NCI-H774 (cell line): ENCODE measurements at regions not wholly inside any gene's neighbourhood (a gene's known extent, or its start where the extent isn't known, plus 50 kb on each side); places are given as distances from the start of the nearest gene placed in this dataset.
"Not testable (repeated sequence)": the region's sequence is repeated elsewhere in the genome, so short reads cannot be mapped to it uniquely, and the experiment has no call there.

Experiments
- DNase-seq: peaks from one replicate; lab custom pipeline; 2025; lab: John Stamatoyannopoulos, UW

DNA sequence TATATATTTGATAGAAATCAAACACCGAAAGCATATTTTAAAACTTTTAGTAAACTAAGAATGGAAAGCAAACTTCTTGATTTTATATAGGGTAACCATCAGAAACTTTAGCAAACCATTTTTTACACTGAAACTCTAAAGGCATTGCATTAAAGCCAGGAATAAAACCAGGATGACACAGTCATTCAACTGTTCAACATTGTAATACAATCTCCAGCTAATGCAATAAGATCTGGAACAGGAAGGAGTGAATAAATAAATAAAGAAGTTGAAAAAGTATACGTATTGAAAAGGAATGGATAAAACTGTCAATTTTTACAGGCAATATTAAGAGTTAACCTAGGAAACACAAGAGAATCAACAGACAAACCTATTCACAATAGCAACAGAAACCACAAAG, 181.9 kb upstream of the TTC14 start:
- no peak for DNase-seq

DNA sequence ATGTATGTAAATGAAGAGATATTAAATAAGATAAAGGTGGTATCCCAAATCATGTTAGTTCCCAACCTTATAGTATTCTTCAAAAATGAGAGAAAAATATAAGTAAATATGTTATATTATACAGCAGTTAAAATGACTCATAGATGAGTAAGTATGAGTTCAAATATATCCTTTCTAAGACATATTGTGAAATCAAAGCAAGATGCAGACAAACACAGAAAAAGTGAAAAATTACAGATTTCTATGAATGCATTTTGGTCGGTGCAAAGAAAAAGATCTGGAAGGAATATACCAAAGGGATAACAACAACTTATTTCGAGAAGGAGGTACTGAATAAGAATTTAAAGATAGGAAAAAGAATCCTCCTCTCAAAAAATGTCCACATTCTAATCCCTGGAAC, 181.2 kb upstream of the TTC14 start:
- no peak for DNase-seq

DNA sequence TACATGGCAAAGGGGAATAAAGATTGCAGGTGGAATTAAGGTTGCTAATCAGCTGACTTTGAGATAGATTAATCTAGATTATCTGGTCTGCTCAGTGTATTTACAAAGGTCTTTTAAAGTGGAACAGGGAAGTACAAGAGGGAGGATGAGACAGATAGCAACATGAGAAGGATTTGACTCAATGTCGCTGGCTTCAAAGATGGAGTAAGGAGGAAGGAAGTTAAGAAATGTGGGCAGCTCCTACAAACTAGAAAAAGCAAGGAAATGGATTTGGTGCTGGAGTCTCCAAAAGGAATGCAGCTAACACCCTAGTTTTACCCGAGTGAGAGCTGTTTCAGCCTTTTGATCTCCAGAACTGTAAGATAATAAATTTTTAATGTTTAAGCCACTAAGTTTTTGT, 180.7 kb upstream of the TTC14 start:
- DNase-seq, result no peak

DNA sequence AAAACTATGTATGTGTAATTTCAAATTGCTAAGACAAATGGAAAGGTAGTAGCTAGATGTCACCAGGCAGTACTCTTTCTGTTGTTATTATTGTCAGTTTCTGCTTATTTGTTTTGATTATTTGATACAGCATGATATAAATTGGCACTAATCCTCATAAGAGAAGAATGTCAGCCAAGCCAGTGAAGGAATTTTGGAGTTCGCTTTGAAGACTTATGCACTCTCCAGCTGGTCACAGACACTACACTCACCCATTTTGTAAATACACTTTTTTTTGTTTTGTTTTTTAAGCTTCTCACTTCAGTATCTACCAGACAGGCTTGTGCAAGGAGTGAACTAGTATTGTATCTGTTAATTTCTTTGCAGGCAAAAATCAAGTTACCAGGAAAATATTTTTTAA, 180.2 kb upstream of the TTC14 start:
- no peak for DNase-seq

DNA sequence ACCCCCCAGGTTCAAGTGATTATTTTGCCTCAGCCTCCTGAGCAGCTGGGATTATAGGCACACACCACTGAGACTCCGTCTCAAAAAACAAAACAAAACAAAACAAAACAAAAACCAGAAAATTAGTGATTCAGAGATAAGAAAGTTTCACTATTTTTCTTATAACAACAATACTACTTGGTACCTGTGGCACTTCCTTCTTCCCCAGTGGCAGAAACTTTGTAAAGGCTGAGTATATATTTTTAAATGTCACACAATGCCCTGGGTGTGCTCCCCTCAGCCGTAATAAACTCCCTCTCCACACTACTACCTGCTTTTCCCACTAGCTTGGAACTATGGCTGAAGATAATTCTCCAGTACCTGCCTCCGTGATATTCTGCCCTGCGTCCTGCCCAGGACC, 177.7 kb upstream of the TTC14 start:
- not testable (repeated sequence) for DNase-seq

DNA sequence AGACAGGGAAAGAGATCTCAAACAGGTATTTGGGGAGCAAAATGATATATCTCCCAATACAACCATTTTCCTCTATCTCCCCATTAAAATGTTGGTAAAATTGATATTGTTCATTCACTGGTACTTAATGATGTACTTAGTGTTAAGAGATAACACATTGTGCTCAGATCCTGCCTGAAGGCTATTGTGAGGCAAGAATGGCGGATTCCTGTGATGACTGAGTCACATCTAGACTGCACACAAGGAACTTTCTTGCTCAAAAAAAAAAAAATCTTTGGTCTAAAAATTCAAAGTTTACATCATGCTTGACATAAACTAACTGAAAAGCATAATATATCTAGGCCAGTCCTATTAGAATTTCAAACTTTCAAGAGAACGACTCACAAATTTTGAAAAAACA, 171.1 kb upstream of the TTC14 start:
- no peak for DNase-seq

DNA sequence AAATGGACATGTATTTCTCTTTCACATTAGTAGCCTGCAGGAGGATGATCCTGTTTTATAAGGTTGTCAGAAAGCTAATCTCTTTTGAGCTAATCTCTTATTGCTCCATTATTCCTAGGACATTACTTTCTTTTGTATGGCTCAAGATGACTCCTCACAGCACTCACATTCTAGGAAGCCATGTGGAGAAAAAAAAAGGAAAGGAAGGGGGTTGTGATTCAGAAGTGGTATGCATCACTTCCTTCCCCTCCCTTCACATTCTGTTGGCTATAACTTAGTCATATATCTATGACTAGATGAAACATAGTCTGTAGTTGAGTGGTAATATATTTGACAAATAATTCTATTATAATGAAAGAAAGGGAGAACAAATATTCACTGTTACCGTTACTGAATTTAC, 168.8 kb upstream of the TTC14 start:
- no peak for DNase-seq

DNA sequence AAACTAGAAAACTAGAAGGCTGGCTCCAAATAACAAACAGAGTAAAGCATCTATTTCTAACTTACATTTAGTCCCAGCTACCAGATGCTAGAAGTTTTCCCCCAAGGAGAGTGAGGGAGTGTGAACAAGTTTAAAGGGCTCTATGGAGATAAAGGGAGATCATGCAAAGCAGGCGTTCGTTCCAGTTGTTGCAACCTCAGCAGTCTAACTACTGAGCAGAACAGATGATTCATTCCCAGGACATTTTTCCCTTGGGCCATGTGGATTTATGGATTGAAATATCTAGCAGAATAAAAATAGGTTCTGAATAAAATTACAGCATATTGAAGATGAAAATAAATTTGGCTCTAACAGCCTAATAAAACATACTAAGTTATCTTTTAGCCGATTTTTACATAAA, 154.8 kb upstream of the TTC14 start:
- DNase-seq, result no peak

DNA sequence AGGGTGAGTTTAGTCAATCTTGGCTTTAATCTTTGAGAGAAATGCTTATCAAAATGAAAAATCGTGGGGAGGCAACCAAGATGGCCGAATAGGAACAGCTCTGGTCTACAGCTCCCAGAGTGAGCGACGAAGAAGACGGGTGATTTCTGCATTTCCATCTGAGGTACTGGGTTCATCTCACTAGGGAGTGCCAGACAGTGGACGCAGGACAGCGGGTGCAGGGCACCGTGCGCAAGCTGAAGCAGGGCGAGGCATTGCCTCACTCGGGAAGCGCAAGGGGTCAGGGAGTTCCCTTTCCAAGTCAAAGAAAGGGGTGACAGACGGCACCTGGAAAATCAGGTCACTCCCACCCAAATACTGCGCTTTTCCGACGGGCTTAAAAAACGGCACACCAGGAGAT, 153.6 kb upstream of the TTC14 start:
- DNase-seq, result not testable (repeated sequence)

DNA sequence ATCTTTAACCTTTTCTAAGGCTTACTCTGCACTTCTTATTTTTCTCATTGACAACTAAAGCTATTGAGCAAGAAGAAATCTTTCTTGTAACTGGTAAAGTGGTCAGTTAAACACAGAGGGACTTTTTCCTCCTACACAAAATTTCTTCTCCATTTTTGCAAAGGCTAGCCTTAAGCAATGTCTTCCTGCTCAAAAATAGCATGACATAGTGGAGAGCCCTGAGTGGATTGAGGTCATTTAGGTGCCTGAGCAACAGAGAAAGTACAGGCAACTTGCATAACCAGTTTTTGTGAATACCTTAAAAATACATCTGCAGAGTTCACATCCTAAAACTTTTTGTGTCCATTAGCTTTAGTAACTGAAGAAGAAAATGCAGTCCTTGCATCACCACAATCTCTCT, 144.7 kb upstream of the TTC14 start:
- no peak for DNase-seq

DNA sequence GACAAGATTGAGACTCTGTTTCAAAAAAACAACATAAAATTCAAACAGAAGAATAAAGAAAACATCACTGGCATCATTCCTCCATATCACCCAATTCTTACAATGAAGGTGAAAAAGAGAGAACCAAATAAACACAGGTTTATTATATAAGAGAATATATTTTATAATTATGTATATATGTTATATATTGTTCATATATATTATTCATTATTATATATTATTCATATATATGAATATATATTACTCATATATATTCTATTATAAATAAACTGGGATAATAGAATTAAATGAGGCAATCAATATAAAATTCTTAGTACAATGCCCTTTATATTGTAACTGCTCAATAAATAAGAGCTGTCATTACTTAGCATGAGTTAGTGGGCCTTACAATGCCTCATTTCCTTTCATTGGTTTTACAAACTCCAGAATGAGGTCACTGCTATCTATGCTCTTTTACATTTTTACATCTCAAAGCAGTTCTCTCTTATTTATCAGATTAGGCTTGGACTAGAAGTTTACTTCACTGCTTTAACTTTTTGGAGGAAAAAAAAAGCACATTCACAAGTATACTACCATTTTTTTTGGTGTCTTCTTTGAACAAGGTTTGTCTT, 135.5 kb upstream of the TTC14 start:
- DNase-seq, result no peak

DNA sequence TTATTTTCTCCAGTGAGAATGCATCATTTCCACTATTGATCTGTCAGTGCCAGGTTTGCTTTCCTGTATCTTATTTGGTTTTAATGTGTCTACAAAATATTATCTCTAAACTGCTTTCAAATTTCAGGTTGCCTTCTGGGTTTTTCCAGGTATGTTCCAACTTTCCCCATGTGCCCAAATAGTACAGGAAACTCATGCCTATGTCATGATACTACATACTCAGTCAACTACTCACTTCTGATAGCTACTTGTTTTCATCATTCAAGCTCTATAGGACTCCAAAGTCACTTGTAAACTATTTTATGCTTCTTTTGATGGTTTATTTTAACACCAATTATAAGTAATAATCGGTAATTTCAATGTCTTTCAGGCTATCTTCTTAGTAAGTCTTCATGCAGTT, 134.8 kb upstream of the TTC14 start:
- no peak for DNase-seq

DNA sequence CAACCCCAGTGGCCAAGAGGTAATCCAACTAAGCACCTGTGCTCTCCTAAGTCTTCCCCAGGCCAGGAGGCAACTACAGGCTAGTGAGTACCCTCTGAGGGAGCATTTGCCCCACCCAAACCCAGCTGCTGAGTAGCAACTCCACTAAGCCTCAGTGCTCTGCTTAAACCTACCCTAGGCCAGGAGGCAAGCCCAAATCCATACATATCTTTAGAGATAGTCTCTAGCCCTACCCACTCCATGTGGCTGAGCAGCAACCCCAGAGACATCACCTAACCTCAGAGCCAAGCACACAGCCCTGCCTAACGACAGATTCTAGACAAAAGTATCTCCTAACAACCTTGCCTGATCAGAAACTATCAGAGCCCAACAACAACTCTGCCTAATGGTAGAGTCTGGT, 132.8 kb upstream of the TTC14 start:
- DNase-seq, result no peak

DNA sequence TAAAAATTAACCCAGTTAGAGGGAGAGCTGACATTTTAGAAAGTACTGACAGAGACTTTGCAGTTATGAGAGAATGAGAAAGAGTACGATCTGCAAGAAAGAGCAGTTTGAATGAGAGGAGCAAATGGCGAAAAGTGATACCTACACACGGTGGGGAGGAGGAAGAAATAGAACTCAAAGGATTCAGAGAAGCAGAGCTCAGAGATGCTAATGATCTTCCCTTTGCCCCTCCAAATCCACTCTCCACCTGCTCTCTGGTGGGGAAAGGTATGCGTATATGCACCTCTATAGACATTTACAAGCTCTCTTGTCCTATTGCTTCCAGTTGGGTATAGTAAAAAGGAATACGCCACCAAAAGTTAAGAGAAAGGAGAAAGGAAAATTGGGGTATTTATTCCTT, 123.3 kb upstream of the TTC14 start:
- DNase-seq, result no peak

DNA sequence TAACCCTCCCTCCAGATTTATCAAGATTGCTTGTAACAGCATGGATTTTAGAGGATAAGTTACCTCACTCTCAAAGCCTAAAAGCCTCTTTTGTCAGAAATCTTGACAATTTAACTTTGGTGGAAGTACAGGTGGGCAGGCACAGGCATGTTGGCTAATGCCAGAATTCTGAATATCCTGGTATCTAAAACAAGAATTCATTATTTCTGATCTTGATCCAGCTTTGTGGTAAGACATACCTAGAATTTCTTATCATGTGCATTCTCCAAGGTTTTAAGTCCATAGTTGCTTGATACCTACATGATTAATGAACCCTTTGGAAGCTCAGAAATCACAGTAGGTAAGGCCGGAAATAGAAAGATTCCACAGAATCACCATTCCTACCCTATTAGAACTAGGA, 109.9 kb upstream of the TTC14 start:
- no peak for DNase-seq

DNA sequence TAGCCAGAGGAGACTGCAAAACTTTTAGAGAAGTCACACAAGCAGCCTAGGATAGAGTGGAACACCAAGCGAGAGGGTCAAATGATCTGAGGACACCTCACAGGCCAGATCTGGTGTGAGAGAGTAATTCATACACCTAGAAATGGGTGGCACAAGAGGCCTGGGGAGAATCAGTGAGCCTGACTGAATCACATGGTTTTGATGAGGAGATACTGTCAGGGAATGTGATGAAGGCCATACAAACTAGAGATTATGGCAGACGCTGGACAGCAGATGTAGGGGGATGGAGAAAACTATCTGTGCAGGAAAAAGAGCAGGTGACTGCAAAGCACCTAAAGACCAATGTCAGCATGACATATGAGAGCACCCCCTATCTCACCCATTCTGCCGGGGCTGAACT, 105.0 kb upstream of the TTC14 start:
- DNase-seq, result no peak

DNA sequence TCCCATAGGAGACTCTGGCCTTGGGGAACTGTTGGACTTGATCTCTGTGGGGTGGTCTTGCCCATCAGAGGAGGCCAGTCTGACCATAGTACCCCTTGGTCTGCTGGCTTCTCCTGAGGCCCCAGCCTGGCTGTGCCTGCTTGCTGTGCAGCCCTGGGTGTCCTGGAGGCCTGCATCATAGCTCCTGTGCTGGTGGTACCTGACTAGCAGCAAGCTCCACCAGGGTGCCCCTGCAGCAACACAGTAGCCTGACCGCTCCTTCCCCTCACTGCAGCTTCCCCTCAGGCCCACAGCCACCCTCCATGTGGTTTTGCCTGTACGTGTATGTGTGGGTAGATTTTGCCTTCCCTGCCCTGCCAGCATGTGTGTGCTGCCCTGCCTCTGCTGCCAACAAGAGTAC, 85.6 kb upstream of the TTC14 start:
- no peak for DNase-seq

DNA sequence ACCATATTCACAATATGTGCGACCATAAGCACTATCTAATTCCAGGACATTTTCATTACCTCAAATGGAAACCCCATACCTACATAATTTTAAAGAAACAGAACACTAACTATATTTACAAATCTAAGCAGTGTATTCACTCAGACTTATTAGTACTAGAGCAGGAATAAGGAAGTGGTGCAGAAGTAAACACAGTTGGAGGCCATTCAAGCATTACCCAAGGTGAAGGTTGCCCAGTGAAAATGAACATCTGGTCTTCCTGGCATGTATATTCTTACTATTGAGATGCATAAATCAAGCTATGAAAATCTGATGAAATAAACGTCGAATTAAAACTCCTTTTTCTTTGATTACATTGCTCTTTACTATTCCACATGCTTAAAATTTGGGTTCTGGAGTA, 78.9 kb upstream of the TTC14 start:
- no peak for DNase-seq

DNA sequence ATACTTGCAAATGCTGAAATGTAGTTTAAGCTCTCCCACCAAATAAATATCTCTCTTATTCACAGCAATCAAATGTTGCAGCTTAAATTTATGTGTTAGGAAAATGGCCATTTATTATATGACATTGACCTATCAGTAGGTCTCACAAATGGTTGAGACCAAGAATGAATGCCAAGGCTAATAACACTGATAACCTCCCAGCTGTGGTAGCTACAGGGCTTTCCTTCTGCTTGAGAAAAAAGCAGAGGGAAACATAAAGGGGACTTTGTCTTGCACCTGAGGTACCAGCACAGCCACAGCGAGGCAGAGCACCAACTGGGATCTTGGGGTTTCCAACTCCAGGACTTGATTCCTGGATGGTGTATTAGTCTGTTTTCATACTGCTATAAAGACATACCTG, 73.1 kb upstream of the TTC14 start:
- no peak for DNase-seq

DNA sequence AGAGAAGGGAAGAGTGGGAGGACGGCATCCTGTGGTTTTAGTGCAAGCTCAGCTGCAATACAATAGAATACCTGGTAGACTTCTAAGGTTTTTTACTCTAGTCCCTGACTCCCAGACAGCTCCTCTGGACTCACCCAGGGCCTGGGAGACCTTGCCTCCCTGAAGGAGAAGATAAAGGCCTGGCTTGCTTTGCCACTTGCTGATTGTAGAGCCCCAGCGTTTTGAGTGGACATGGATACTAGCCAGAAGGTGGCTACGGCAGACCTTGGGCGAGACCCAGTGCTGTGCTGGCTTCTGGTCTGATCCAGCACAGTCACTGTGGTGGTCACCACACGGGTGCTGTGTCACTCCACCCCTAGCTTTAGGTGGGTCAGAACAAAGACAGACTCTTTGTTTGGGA, 72.2 kb upstream of the TTC14 start:
- no peak for DNase-seq

DNA sequence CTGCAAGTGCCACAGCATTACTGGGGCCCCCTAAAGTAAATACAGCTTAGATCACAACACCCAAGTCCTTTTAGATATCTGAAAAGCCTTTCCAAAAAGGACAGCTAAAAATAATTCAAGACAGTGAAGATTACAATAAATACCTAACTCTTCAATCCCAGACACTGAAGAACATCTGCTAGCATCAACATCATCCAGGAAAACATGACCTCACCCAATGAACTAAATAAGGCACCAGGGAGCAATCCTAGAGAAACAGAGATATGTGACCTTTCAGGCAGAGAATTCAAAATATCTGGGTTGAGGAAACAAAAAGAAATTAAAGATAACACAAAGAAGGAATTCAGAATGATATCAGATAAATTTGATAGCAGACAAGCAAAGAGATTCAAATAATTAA, 71.7 kb upstream of the TTC14 start:
- no peak for DNase-seq

DNA sequence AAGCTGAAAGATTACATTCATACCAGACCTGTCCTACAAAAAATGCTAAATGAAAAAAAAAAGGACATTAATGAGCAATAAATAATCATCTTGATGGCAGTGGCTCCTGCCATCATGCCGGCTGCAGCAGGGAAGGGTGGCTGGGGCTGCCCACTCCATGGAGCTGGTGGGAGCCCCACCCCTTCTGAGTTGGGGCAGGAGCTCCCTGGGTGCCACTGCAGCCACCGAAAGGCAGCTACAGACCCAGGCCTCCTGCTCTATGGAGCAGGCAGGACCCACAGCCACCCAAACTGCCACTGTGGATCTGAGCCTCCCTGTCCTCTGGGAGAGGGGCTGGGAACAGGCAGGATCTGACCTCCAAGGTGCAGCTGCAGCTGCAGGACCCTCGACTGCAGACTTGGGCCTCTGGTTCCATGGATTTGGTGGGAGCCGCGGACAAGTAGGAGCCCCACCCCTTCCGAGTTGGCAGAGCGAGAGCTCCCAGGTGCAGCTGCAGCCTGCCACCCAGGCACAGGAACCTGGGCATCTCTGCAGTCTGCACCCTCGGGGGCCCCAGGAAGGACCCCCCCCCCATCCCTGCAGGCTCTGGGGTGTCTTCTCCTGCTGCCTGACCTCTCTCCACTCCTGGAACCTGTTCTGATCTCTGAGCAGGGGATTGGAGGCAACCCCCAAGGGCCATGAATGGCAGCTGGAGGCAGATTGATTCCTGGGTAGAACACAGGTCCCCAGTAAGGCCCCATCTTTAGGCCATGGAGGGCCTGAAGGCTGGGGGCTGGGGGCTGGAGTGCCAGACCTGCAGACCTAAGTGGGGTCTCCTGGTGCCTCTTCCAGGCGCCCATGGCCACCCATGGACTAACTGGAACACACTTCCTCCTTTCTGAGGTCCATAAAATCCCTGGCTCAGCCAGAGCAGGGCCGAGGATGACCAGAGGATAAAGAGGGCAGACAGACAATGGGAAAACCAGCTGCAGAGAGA, 70.4 kb upstream of the TTC14 start:
- DNase-seq, result no peak

DNA sequence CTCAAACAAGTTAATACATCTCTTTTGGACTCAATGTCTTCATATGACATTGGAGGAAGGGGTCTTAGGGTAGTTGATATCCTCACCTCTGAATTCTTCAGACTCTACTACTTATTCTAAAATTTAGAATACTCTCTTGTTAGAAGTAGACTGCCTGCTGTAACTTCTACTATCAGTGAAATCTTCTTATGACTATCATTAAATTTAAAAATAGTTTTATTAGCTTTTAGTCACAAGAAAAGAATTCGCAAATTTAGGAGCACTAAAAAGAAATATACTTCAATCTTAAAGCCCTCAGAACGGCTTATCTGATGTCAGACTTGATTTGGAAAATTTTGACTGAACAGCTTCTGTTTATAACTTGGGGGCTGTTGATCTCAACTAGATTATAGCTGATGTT, 67.1 kb upstream of the TTC14 start:
- DNase-seq, result no peak

DNA sequence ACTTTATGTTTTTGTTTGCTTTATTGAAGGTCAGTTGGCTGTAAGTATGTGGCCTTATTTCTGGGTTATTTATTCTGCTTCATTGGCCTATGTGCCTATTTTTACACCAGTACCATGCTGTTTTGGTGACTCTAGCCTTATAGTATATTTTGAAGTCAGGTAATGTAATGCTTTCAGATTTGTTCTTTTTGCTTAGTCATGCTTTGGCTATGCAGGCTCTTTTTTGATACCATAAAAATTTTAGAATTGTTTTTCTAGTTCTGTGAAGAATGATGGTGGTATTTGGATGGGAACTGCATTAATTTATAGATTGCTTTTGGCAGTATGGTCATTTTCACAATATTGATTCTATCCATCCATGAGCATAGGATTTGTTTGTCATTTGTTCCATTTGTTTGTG, 63.5 kb upstream of the TTC14 start:
- DNase-seq, result no peak
